HG03432 (cell line): ENCODE measurements at regions not wholly inside any gene's neighbourhood (a gene's known extent, or its start where the extent isn't known, plus 50 kb on each side); places are given as distances from the start of the nearest gene placed in this dataset.
A peak's percentile ranks its signal among the peaks of the same experiment; 100 is the strongest.
"Not testable (repeated sequence)": the region's sequence is repeated elsewhere in the genome, so short reads cannot be mapped to it uniquely, and the experiment has no call there.

Experiments used
- ATAC-seq: cut with Tn5 transposase; IDR thresholded peaks from one replicate; pipeline ENCODE4 v1.9.1; 2021; ENCODE audit warnings: mild to moderate bottlenecking, moderate library complexity; ENCODE audit not compliant: unreplicated experiment

DNA sequence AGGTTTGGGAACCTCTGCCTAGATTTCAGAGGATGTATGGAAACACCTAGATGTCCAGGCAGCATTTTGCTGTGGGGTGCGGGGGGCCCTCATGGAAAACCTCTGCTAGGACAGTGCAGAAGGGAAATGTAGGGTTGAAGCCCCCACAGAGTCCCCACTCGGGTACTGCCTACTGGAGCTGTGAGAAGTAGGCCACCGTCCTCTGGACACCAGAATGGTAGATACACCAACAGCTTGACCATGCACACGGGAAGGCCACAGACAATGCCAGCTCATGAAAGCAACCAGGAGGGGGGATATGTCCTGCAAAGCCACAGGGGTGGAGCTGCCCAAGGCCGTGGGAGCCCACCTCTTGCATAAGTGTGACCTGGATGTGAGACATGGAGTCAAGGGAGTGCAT, 1336.5 kb downstream of the SPATA31A7 start:
- ATAC-seq: not testable (repeated sequence)

- ATAC-seq: not testable (repeated sequence)
Measured at GRCh38 chr9:62532162-62532776, 1342.4 kb downstream of the SPATA31A7 start.

- ATAC-seq: not testable (repeated sequence)
Measured at GRCh38 chr9:62532777-62533173, 1342.9 kb downstream of the SPATA31A7 start.

DNA sequence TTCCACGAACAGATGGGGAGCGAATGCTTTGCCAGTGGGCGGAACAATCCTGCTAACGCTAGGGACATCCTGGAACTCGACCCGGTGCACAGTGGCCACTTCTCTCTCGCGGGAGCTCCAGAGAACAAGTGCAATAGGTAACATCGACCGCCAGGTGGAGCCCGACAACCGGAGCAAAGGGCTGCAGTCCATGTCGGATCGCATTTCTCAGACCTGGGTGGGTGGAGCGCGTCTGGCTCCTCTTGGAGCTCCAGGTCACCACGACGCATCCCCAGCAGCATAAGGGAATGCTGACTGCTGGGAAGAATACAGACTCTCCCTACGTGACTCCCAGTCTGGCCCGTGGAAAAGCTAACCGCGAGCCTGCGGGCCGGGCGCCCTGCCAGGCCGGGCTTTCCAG, 1360.7 kb downstream of the SPATA31A7 start:
- ATAC-seq: peak; percentile 77

DNA sequence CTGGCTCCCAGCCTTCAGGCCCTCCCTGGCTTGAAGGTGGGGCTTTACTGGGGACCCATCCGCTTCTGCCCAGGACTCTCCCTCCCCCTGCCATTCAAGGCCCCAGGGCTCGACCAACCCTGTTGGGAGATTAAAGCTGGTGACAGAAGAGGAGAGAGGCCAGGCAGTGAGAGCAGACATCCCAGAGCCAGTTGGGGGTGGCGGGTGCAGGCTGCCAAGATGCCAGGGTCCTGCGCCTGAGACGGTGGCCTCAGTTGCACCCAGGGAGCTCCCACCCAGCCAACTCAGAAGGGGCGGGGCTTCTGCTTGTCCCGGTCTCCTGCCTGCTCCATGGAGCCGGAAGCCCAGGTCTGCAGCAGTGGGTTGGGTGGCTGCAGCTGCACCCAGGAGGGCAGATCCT, 1370.8 kb downstream of the SPATA31A7 start:
- ATAC-seq: not testable (repeated sequence)

DNA sequence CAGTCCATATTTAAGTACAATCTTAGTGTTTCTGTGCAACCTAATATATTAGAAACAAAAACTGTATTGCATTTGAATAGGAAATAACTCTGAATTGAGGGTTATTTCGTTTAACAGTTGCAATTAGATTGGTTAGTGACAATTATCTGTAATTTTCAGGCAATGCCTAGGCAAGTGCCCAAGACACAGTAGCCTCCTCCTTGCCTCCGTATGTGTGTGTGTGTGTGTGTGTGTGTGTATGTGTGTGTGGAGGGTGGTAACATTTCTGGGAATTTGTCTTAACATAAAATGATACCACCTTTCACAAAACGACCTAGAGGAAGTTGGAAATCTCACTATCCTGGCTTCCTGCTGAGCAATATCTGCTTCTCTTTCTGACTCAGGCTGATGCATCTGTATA, 1375.3 kb downstream of the SPATA31A7 start:
- ATAC-seq: not testable (repeated sequence)

- ATAC-seq: not testable (repeated sequence)
Measured at GRCh38 chr9:62566430-62566829, 1376.6 kb downstream of the SPATA31A7 start.

GRCh38 chr9:62597128-62597527, 1407.3 kb downstream of the SPATA31A7 start:
- not testable (repeated sequence) for ATAC-seq
